HepG2 (cell line): ENCODE measurements at regions not wholly inside any gene's neighbourhood (a gene's known extent, or its start where the extent isn't known, plus 50 kb on each side); places are given as distances from the start of the nearest gene placed in this dataset.

Experiments used
- AHR ChIP-seq: IDR thresholded peaks from 2 replicates; pipeline ENCODE4 v1.6.1; 2018; ENCODE audit warnings: missing genetic modification reagents, missing compliant biosample characterization
- ARID5B ChIP-seq: IDR thresholded peaks from 2 replicates; pipeline ENCODE4 v1.4.0; 2020; ENCODE audit warnings: mild to moderate bottlenecking, missing genetic modification reagents
- ATF2 ChIP-seq: sonication (generic); formaldehyde crosslinking; IDR thresholded peaks from 2 replicates; pipeline ENCODE4 v1.4.0; 2020; ENCODE audit warnings: missing genetic modification reagents
- BCL6 ChIP-seq: IDR thresholded peaks from 2 replicates; pipeline ENCODE4 v1.6.1; 2016; ENCODE audit warnings: missing genetic modification reagents, missing compliant biosample characterization
- BHLHE40 ChIP-seq: IDR thresholded peaks from 2 replicates; pipeline ENCODE4 v1.6.1; 2011; ENCODE audit warnings: low read length, improper control_type of control experiment
- CEBPB ChIP-seq: IDR thresholded peaks from 2 replicates; pipeline ENCODE4 v1.6.1; 2011; ENCODE audit warnings: low read depth, low read length, improper control_type of control experiment, borderline replicate concordance
- HDAC2 ChIP-seq: sonication (generic); formaldehyde crosslinking; IDR thresholded peaks from 2 replicates; pipeline ENCODE4 v1.4.0; 2020; ENCODE audit warnings: missing genetic modification reagents
- IKZF5 ChIP-seq: IDR thresholded peaks from 2 replicates; pipeline ENCODE4 v1.6.1; 2018; ENCODE audit warnings: missing genetic modification reagents, mild to moderate bottlenecking, missing compliant biosample characterization
- MTA1 ChIP-seq: sonication (generic); formaldehyde crosslinking; IDR thresholded peaks from 2 replicates; pipeline ENCODE4 v1.4.0; 2020; ENCODE audit warnings: missing genetic modification reagents, mild to moderate bottlenecking, borderline replicate concordance
- POLR2A ChIP-seq, 2 experiments: IDR thresholded peaks; 2 replicates each; pipeline ENCODE4 v1.6.1; 2011; ENCODE audit warnings: low read depth in 2 of 2, low read length in 2 of 2, mild to moderate bottlenecking in 1 of 2, moderate library complexity in 1 of 2; ENCODE audit not compliant: insufficient read depth in 1 of 2
- RELA ChIP-seq: sonication (generic); formaldehyde crosslinking; IDR thresholded peaks from 2 replicates; pipeline ENCODE4 v1.4.0; 2020; ENCODE audit warnings: missing genetic modification reagents
- ZNF350 ChIP-seq: sonication (generic); formaldehyde crosslinking; IDR thresholded peaks from 2 replicates; pipeline ENCODE4 v1.4.0; 2020; ENCODE audit warnings: mild to moderate bottlenecking, low read depth, missing genetic modification reagents, borderline replicate concordance
- ZNF530 ChIP-seq: sonication (generic); formaldehyde crosslinking; IDR thresholded peaks from 2 replicates; pipeline ENCODE4 v1.5.0; 2020; ENCODE audit warnings: low read depth, mild to moderate bottlenecking, missing genetic modification reagents
- ZNF691 ChIP-seq: sonication (generic); formaldehyde crosslinking; IDR thresholded peaks from 2 replicates; pipeline ENCODE4 v1.4.0; 2020; ENCODE audit warnings: missing genetic modification reagents, low read depth, mild to moderate bottlenecking, borderline replicate concordance

- TF ChIP-seq IKZF5 (CRISPR knock-in tag), result no peak
- no peak for TF ChIP-seq HDAC2 (CRISPR knock-in tag)
- TF ChIP-seq BHLHE40, result no peak
- no peak for TF ChIP-seq AHR (CRISPR knock-in tag)
- no peak for TF ChIP-seq ZNF530 (CRISPR knock-in tag)
- no peak for TF ChIP-seq ATF2 (CRISPR knock-in tag)
- TF ChIP-seq ZNF691 (CRISPR knock-in tag), result no peak
- TF ChIP-seq ZNF350, result no peak
- TF ChIP-seq POLR2A (IDR thresholded peaks at IDR 0.05; ENCODE audit: insufficient read depth in 1 of 2, low read depth in 2 of 2, low read length in 2 of 2), result no peak
- TF ChIP-seq BCL6, result no peak
- TF ChIP-seq ARID5B (CRISPR knock-in tag), result no peak
- no peak for TF ChIP-seq CEBPB
- TF ChIP-seq RELA, result no peak
- no peak for TF ChIP-seq MTA1
These were observed 286.8 kb upstream of the ANO3 start for GRCh38 chr11:26045082-26045481.
